Kidney epithelial cell (primary cell): ENCODE measurements at regions not wholly inside any gene's neighbourhood (a gene's known extent, or its start where the extent isn't known, plus 50 kb on each side); places are given as distances from the start of the nearest gene placed in this dataset.
"Not testable (repeated sequence)": the region's sequence is repeated elsewhere in the genome, so short reads cannot be mapped to it uniquely, and the experiment has no call there.

Source experiments
- DNase-seq: peaks from one replicate; pipeline ENCODE4 v3.0.0-alpha.2; 2010; ENCODE audit warnings: low read depth
- H3K27me3 ChIP-seq: 2 replicates; pipeline ENCODE4 v1.6.0; 2011; ENCODE audit warnings: low read length; ENCODE audit not compliant: control insufficient read depth, insufficient read depth
- H3K36me3 ChIP-seq: 2 replicates; pipeline ENCODE4 v1.5.1; 2011; ENCODE audit warnings: low read length; ENCODE audit not compliant: control insufficient read depth, insufficient read depth
- H3K4me3 ChIP-seq: 2 replicates; pipeline ENCODE4 v1.5.1; 2011; ENCODE audit warnings: low read depth, mild to moderate bottlenecking, control low read depth, low read length
- CTCF ChIP-seq: IDR thresholded peaks from 2 replicates; pipeline ENCODE4 v1.5.1; 2011; ENCODE audit warnings: mild to moderate bottlenecking, moderate library complexity, low read length, control low read depth, inconsistent platforms; ENCODE audit not compliant: insufficient read depth, poor library complexity, severe bottlenecking

- Histone ChIP-seq H3K27me3 (no peaks in the 10 kb centered on the region), H3K36me3 (no peaks in the 10 kb centered on the region), H3K4me3 (no peak overlapping the region)
- DNase-seq, result no peak
- TF ChIP-seq CTCF, result no peak
Measured at GRCh38 chr16:66176731-66177130, 189.8 kb upstream of the CDH5 start.

GRCh38 chr16:66176111-66176510, 190.4 kb upstream of the CDH5 start:
- Histone ChIP-seq H3K36me3 (no peaks in the 10 kb centered on the region), H3K27me3 (no peaks in the 10 kb centered on the region), H3K4me3 (no peak overlapping the region)
- DNase-seq, result no peak
- no peak for TF ChIP-seq CTCF

DNA sequence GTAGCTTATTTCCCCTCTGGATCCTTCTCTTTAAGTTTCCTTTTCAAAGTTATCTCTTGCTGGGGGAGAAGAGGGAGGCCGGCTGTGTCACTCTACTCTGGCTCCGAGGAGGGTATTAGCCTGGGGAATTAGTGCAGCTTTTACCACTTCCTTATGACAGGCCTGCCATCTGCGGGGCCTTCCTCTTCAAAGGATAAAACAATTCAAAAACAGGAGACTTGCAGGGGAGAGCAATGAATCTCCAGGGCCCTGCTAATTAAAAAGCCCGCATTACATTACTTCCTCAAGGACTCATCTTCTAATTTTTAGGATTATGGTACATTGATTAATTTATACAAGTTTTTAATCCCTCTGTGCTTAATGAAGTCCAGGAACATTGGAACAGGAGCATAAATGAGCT, 190.9 kb upstream of the CDH5 start:
- no peak for DNase-seq
- no peaks in the 10 kb centered on the region for H3K27me3 ChIP-seq
- H3K4me3 ChIP-seq, result no peak overlapping the region
- no peaks in the 10 kb centered on the region for H3K36me3 ChIP-seq
- no peak for TF ChIP-seq CTCF

DNA sequence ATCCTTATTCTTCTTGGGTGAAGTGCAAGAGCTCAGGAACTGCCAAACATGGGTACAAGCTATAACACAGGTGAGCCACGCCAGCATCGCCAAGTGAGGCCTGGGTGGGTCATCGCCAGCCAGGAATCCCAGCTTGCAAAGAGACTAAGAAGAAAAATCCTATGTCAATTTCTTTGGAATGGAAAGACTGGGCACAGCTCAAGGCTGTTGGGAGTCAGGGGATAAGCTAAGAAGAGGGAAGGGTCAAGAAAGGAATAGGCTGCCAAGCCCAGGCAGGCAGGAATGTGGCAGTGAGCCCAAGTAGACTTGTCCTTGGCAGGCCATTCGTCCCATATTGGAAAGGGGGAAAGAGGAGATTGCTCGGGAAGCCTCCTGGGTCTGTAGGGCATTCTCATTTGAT, 191.4 kb upstream of the CDH5 start:
- DNase-seq, result no peak
- H3K36me3 ChIP-seq, result no peaks in the 10 kb centered on the region
- H3K27me3 ChIP-seq, result no peaks in the 10 kb centered on the region
- TF ChIP-seq CTCF, result no peak
- no peak overlapping the region for H3K4me3 ChIP-seq

GRCh38 chr16:66173796-66174195, 192.7 kb upstream of the CDH5 start:
- not testable (repeated sequence) for DNase-seq, H3K27me3 ChIP-seq, H3K4me3 ChIP-seq, H3K36me3 ChIP-seq

- H3K4me3 ChIP-seq, H3K27me3 ChIP-seq, H3K36me3 ChIP-seq, DNase-seq: not testable (repeated sequence)
Measured at GRCh38 chr16:66173181-66173580, 193.3 kb upstream of the CDH5 start.

- H3K4me3 ChIP-seq, result no peak overlapping the region
- H3K27me3 ChIP-seq, result no peaks in the 10 kb centered on the region
- no peak for TF ChIP-seq CTCF
- DNase-seq, result no peak
- no peaks in the 10 kb centered on the region for H3K36me3 ChIP-seq
Measured at GRCh38 chr16:66172463-66172862, 194.0 kb upstream of the CDH5 start.
